GM21786 (cell line): ENCODE measurements at regions not wholly inside any gene's neighbourhood (a gene's known extent, or its start where the extent isn't known, plus 50 kb on each side); places are given as distances from the start of the nearest gene placed in this dataset.
"Not testable (repeated sequence)": the region's sequence is repeated elsewhere in the genome, so short reads cannot be mapped to it uniquely, and the experiment has no call there.

ENCODE experiments used
- ATAC-seq: cut with Tn5 transposase; IDR thresholded peaks from one replicate; pipeline ENCODE4 v1.9.1; 2021; ENCODE audit not compliant: unreplicated experiment

DNA sequence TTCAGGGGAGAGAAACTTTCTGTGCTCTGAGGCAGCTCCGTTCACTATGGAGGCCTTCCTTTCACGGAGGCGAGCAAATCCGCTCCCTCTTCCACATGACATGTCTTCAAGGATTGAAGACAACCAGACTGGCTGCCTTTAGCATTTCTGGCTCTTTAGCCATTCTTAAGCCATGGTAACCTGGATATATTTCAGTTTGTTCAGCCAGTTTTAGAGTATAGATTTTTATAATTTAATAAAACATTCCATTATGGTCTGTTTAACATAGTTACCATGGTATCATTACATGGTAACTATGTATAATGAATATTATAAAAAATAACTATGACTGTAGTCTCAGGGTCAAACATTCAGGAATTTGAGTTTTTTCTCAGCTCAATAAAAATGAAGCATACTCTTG is 54.2 kb upstream of the NFIA start:
- ATAC-seq, result no peak

DNA sequence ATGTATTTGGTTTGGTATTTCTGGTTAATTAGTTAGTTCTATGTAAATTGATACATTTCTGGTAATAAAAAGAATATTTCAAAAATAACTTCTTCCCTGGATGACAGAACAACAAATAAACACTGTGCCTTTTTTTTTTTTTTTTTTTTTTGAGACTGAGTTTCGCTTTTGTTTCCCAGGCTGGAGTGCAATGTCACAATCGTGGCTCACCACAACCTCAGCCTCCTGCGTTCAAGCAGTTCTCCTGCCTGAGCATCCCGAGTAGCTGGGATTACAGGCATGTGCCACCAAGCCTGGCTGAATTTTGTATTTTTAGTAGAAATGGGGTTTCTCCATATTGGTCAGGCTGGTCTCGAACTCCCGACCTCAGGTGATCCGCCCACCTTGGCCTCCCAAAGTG is 64.3 kb upstream of the NFIA start:
- ATAC-seq, result not testable (repeated sequence)

GRCh38 chr1:61017651-61018050 is 64.7 kb upstream of the NFIA start:
- ATAC-seq, result no peak

DNA sequence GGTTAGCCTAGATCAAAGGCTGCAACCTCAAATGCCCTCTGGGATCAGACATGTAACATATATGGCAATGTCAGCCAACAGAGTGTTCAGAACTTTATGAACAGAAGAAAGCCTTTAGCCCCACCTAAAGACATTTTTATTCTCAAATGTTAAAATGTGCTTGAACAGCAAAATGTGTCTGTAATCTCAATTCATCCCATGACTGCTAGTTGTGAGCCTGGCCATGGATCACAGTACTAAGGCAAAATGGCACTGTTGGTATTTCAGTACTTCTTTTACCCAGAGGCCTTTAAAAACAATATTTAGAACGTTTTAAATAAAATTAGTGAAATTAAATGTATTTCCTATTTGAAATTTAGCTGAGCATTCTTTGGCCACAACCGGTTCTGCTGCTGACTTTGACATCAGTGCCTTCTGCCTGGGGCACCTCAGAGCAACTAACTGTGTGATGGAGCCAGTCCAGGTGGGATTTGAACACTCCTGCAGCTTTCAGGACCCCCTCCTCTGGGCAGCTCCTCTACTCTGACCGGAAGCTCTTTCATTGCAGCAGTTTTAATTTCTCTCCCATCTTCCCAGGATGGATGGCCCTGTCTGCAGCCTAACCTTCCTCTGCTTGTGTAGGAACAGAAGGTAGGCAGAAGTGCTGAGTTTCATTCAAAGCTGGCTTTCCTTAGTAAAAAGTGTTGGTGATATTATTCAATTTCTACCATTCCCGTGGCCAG is 68.3 kb upstream of the NFIA start:
- ATAC-seq, result no peak

DNA sequence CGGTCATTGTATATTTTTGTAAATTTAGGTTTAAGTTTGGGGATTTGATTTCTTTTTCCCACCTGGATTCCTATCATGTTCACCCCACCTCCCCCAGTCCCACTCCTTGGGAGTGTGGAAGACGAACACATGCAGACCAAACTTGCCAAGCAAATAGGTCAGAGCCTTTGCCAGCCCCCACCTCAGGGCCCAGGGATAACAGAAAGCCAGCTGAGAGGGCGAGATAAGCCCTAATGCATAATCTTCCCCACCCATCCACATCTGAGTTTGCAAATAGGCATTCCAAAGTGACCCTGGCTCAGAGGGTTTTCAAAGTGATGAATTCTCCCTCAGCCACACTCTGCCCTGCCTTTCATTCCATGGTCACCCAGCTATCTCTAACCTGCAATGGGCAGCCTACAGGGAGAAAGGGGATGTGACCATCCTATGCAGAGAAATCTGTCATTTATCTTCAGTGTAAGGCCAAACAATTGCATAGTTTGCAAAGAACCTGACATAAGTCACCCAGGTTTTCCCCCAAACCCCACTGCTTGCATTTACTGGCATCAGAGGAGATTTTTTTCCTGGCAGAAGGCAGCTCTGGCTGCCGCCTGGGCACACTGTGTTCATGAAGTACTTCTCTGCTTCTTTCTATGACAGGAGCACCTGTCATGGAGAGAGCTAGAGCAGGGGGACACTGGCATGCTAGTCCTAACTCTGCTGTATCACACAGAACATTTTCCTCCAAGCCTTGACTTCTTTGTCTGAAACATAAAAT is 69.0 kb upstream of the NFIA start:
- no peak for ATAC-seq

- ATAC-seq, result no peak
Observed at GRCh38 chr1:61012341-61012761, 70.0 kb upstream of the NFIA start.

DNA sequence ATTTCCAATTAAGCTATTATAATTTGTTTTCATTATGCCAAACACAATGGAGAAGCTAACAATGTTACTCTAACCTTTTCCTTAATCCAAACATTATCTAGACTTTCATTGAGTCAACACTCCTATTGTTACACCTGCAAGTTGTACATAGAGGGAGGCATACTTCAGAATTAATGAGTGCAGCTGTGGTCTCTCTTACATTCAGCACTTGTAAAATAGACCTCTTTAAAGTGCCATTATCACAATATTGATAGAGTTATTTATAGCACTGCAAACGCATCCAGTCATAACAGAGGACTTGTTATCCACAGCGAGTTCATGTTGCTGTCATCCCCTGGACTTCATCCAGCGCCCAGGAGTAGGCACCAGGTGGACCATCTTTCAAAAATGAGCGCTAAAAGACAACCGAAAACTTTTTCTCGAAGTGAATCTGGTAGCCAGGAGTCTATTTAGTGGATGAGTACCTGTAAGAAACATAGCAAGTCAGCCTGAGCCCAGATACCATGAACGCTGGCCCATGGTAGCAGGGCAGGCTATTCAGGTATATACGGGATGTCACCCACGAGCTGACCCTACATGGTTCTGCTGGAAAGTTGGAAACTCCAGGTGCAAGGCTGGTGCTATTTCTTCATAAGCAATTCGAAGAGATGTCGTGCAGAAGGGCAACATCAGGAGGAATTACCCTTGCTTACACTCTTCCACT is 70.6 kb upstream of the NFIA start:
- ATAC-seq, result no peak

- no peak for ATAC-seq
Observed at GRCh38 chr1:61007534-61008364, 74.6 kb upstream of the NFIA start.

- no peak for ATAC-seq
Observed at GRCh38 chr1:61005614-61006580, 76.5 kb upstream of the NFIA start.

DNA sequence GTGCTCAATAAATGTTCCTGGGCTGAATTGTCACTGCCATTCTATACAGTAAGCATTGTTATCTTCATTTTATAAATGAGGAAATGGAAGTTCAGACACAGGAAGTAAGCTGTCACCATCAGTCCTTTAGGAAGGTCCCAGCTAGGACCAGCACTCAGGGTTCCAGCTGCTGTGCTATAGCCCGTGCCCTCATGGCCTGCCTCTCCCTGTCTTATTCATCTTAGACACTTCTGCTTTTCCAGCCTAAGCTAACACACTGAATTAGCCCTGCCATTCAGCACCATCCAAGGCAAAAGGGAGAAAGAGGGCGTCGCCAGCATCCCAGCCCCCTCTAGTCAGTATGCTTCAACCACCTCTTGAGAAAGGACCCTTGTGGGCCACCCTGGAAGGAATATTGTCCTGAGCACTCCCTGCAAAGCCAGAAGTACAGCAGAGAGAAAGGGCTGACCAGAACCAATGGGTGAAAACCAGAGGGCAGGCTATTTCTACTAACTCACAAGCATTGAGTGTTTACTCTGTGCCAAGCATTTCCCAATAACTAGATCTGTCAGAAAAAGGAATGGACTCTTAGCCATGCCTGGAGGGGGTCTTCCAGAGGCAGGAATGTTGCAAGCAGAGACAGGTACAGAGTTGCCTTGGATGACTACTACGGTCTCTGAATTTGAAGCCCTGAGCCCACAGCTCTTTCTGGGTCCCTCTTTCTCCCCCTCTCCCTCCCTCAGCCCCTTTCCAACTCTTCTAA is 77.9 kb upstream of the NFIA start:
- ATAC-seq, result no peak

- ATAC-seq, result no peak
Observed at GRCh38 chr1:61000327-61000726, 82.0 kb upstream of the NFIA start.

DNA sequence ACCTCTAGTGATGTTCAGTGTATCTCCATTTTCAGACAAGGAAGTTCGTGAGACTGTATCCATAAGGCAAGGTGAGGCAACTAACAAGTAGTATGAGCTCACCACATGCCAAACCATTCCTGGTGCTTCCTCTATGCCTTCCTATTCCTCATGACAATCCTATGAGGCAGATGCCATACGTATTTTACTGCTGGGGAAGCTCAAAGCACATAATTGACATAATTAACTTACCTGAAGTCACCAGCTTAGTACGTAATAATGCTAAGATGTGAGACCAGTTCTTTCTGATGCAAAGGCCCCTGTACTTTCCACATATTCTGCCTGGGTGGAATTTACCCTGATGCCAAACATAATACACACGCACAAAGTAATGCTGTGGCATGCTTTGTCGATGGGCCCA is 83.6 kb upstream of the NFIA start:
- no peak for ATAC-seq

DNA sequence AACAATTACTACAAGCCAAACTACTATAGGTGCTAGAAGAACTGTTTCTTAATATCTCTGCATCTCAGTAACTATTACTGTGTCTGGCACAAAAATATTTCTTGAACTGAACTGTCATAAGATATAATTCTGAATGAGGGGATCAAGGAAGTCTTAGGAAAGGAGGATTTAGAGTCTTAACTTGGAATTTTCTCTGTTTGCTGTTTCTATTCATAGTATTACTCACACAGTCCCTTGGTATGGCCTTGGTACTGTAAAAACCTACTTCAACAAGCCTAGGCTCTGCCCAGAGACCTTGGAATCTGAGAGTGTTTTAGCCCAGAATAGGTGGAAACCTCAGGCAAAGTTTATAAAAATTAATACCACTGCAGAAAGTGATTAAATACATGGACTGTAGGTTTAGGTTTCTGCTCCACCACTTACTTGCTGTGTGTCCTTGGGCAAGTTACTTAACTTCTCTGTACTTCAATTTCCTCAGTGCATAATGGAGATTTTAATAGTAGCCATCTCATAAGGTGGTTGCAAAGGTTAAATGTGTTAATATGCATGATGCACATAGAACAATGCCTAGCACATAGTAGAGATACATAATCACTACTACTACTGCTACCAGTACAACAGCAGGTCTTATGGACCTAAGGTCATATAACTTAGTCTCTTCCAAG is 87.4 kb upstream of the NFIA start:
- no peak for ATAC-seq

GRCh38 chr1:60994369-60994768 is 88.0 kb upstream of the NFIA start:
- ATAC-seq, result no peak

- no peak for ATAC-seq
Observed at GRCh38 chr1:60992165-60992564, 90.2 kb upstream of the NFIA start.

DNA sequence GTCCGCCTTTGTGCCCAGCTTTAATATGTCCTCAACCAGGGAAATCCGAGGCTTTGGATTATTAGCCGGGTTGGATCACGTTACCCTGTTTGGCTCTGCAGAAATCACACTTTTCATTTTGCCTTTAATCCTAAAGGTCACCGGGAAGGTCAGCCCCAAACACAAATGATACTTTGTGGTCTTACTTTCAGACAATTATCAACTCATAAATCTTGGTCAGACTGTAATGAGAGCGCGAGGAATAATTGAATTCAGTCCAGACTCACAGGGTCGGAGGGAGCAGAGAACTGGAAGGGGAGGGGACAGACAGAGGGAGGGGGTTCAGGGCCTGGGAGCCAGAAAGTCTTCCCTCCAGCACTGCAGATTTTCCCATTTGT is 91.7 kb upstream of the NFIA start:
- no peak for ATAC-seq

GRCh38 chr1:60989749-60990713 is 92.3 kb upstream of the NFIA start:
- ATAC-seq, result no peak

DNA sequence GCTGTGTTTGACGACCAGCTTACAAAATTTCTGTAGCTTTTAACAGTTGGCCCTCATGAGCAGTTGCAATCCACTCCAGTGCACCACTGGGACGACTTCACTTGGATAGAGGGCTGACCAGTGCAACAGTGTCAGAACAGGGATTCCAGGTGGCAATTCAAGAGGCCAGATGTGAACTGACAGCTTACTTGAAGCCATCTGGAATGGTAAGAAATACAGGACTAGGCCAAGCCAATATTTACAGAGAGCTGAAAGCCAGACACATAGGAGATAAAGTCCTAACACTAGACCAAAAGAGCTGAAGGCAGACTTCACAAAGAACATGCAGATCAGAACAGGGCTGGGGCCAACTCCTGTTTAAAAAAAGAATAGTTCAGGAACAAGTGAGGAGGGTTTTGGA is 93.5 kb upstream of the NFIA start:
- no peak for ATAC-seq
